AG09319 (cell line): ENCODE measurements at regions not wholly inside any gene's neighbourhood (a gene's known extent, or its start where the extent isn't known, plus 50 kb on each side); places are given as distances from the start of the nearest gene placed in this dataset.

Source experiments
- DNase-seq: peaks from one replicate; pipeline ENCODE4 v3.0.0-alpha.2; 2010; ENCODE audit warnings: low read depth; ENCODE audit errors: extremely low read depth
- CTCF ChIP-seq: IDR thresholded peaks from 2 replicates; pipeline ENCODE4 v1.5.1; 2011; ENCODE audit warnings: low read depth, mild to moderate bottlenecking, inconsistent platforms, low read length, moderate library complexity

DNA sequence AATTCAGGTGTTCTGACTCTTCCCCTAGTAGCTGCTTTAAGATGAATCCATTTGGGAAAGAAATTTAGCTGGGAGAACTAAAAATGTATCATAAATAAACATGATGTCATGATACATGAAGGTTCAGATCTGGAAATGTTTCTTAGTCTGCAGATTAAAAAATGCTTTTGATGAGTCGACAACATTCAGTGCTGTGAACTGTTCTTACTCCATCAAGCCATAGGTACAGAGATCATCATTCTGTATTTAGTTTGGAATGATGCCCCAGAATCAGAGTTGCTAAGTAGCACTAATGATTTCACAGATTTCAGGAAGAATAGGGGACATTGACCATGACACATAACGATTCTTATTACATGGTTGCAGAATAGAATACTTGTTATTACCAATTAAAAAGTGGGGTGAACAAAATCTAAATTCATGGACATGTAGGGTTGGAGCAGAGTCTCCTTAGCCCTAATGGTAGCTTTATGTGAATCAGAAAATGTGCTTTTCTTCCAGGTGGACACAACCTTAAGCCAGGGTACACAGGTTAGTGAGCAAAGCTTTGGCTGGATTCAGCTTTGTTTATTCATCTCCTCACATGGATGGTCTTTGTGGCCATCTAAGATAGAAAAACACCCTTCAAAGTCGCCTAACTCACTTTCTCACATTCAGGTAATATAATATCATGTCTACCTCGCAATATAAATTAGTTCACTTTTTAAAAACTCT lies 205.4 kb upstream of the SEL1L start:
- no peak for DNase-seq
- TF ChIP-seq CTCF: no peak

GRCh38 chr14:81743605-81744004 lies 210.0 kb upstream of the SEL1L start:
- no peak for TF ChIP-seq CTCF
- DNase-seq: no peak

- no peak for DNase-seq
- TF ChIP-seq CTCF: no peak
Measured at GRCh38 chr14:81751198-81751597, 217.5 kb upstream of the SEL1L start.

DNA sequence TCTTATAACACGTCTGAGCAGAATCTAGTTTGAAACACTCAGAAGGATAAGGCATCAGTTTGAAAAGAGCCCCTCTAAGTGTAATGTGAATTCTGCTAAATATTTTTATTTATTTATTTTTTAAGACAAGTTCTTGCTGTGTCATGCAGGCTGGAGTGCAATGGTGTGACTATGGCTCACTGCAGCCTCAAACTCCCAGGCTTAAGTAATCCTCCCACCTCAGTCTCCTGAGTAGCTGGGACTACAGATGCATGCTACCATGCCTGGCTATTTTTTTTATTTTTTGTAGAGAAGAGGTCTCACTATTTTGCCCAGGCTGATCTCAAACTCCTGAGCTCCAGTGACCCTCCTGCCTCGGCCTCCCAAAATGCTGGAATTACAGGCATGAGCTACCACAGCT lies 225.9 kb upstream of the SEL1L start:
- TF ChIP-seq CTCF: no peak
- no peak for DNase-seq

- TF ChIP-seq CTCF: no peak
- no peak for DNase-seq
Measured at GRCh38 chr14:81765651-81766275, 232.1 kb upstream of the SEL1L start.

DNA sequence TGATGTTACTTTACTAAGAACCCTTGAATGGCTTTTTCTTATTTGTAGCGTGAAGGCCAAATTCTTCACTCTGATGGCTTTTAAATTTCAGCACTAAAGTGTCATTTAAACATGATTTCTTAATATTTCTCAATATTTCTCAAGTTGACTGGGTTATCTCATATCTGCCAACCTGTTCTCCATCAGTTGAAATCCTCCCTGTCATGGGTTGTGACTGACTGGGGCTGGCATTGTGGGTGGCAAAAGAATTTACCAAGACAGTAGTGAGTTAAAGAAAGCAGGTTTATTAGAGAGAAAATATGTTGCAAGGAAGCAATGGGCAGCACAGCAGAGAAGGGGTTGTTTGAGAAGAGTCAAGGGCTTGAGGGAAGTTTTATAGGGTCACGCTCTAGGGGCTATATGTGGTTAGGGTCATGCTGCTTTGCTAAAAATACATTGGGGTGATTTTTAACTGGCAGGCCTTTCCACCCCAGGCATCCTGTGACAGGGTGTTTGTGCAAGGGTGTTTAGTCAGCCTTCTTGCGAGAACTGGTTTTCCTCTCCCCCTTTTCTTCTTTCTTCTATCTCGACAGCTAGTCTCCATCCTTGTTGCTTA lies 232.8 kb upstream of the SEL1L start:
- TF ChIP-seq CTCF: no peak
- DNase-seq: no peak

DNA sequence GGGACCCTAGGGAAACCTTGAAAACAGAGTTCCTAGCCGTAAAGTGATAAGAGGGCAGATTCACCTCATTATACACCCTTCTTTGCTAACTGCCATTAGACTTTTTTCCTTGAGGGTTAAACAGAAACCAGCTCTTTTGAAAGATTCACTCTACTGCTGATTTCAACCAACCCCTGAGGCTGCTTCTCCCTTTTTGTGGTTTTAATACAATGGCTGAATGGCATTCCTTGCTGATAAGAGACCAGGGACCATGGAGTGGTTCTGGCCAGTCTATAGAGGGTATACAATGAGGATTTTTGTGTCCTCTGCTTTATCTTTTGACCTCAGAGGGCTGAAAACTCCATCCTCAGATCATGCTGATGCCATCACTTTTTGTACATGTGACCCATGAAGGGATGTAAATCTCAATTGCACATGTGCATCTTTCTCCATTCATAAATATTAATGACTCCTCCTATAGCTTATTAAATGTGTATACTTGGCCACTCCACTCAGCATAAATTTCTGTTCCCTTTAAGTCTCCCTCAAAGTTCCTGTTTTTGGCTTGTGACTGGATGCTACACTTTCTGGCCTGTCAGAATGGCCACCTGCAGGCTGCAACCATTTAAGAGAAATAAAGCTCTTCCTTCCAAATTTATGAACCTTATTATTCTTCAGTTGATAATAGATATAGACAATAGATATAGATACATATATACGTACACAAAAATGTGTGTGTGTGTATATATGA lies 233.8 kb upstream of the SEL1L start:
- TF ChIP-seq CTCF: no peak
- no peak for DNase-seq
